ENCODE measurements at regions not wholly inside any gene's neighbourhood (a gene's known extent, or its start where the extent isn't known, plus 50 kb on each side); places are given as distances from the start of the nearest gene placed in this dataset.
A peak's percentile ranks its signal among the peaks of the same experiment; 100 is the strongest.

GRCh38 chr18:42414756-42415454 is 459.9 kb downstream of the PIK3C3 start:
- Histone ChIP-seq H3K9me3 (no peaks in the 10 kb centered on the region), H3K4me3 (no peak overlapping the region), H3K4me2 (no peak overlapping the region), H3K4me1 (no peaks in the 10 kb centered on the region), H3K27ac (no peak overlapping the region)
- FAIRE-seq: no peak
- ATAC-seq: no peak
- WGBS (ENCODE audit: missing lambda C conversion rate): 0% methylated on average over 7 of the region's 7 CpGs
- ChIA-PET CTCF (no interaction called here), POLR2A (no interaction called here)
- DNase-seq (ENCODE audit: low read depth in 1 of 2, low spot score in 1 of 2): peak in 1 of 2 experiments; percentile 6
- TF ChIP-seq HES2 (IDR thresholded peaks at IDR 0.05) (no peak), KDM1A (IDR thresholded peaks at IDR 0.05; ENCODE audit: low read depth) (no peak), TP53 (CRISPR knock-in tag; IDR thresholded peaks at IDR 0.05) (no peak), CBX8 (IDR thresholded peaks at IDR 0.05) (no peak), ESRRA (IDR thresholded peaks at IDR 0.05; ENCODE audit: borderline replicate concordance, low read length) (no peak), CHD2 (IDR thresholded peaks at IDR 0.05; ENCODE audit: low read length, partially characterized antibody) (no peak), JUNB (IDR thresholded peaks at IDR 0.05) (no peak), FOXS1 (CRISPR knock-in tag; IDR thresholded peaks at IDR 0.05) (no peak), POLR2A (IDR thresholded peaks at IDR 0.05; ENCODE audit: low read length) (no peak), E2F6 (IDR thresholded peaks at IDR 0.05; ENCODE audit: borderline replicate concordance, low read depth) (no peak), SREBF2 (IDR thresholded peaks at IDR 0.05) (no peak), HDAC2 (IDR thresholded peaks at IDR 0.05) (no peak)

- H3K4me2 ChIP-seq: no peak overlapping the region
- no peak for FAIRE-seq
- H3K27ac ChIP-seq: no peak overlapping the region
- H3K4me1 ChIP-seq: no peaks in the 10 kb centered on the region
- TF ChIP-seq EHF (CRISPR knock-in tag; IDR thresholded peaks at IDR 0.05) (no peak), ATOH8 (CRISPR knock-in tag; IDR thresholded peaks at IDR 0.05; ENCODE audit: low read depth) (no peak), ELK1 (IDR thresholded peaks at IDR 0.05; ENCODE audit: low read depth, low read length) (no peak), REST (IDR thresholded peaks at IDR 0.05) (no peak), POLR2A (IDR thresholded peaks at IDR 0.05; ENCODE audit: low read length) (no peak), ZFP36 (IDR thresholded peaks at IDR 0.05; ENCODE audit: borderline replicate concordance, partially characterized antibody) (no peak), TFCP2L1 (CRISPR knock-in tag; IDR thresholded peaks at IDR 0.05) (no peak), JUNB (IDR thresholded peaks at IDR 0.05) (no peak), EHMT2 (IDR thresholded peaks at IDR 0.05; ENCODE audit: low read depth) (no peak), NFE2L2 (conservative IDR thresholded peaks at IDR 0.05; ENCODE audit: low read length) (no peak), HDAC2 (IDR thresholded peaks at IDR 0.05) (no peak), BHLHE40 (IDR thresholded peaks at IDR 0.05; ENCODE audit: low read depth, low read length) (no peak), FOSL2 (IDR thresholded peaks at IDR 0.05) (no peak), FOSL2 (CRISPR knock-in tag; IDR thresholded peaks at IDR 0.05) (no peak), ESRRA (IDR thresholded peaks at IDR 0.05; ENCODE audit: borderline replicate concordance, low read length) (no peak), CTCF (IDR thresholded peaks at IDR 0.05) (no peak), HOXA7 (CRISPR knock-in tag; IDR thresholded peaks at IDR 0.05) (no peak), KDM1A (IDR thresholded peaks at IDR 0.05; ENCODE audit: low read depth) (no peak)
- no peak overlapping the region for H3K4me3 ChIP-seq
- no peak for DNase-seq (ENCODE audit: low read depth in 1 of 2, low spot score in 1 of 2)
- CTCF ChIA-PET: interaction anchor here (1.0 kb wide), 1 partner anchor 12 kb away, joined by 3 read pairs; no protein-coding TSS in a partner anchor
- H3K9me3 ChIP-seq: no peaks in the 10 kb centered on the region
- 13% methylated on average over 5 of the region's 5 CpGs for WGBS (ENCODE audit: missing lambda C conversion rate)
- ATAC-seq: no peak
- POLR2A ChIA-PET: no interaction called here
These were observed 462.2 kb downstream of the PIK3C3 start for GRCh38 chr18:42417189-42417588.
